MM.1S (cell line): ENCODE measurements at regions not wholly inside any gene's neighbourhood (a gene's known extent, or its start where the extent isn't known, plus 50 kb on each side); places are given as distances from the start of the nearest gene placed in this dataset.
"Not testable (repeated sequence)": the region's sequence is repeated elsewhere in the genome, so short reads cannot be mapped to it uniquely, and the experiment has no call there.

ENCODE experiments used
- EZH2 ChIP-seq: fragments of 300-600 bp; sonication (generic); optimal IDR thresholded peaks from 2 replicates; pipeline ENCODE3; 2017; ENCODE audit warnings: low read depth, mild to moderate bottlenecking, antibody characterized with exemption, low read length, mixed read lengths
- TF ChIP-seq, protein P1 (sequence below): fragments of 300-600 bp; sonication (generic); IDR thresholded peaks from 2 replicates; pipeline ENCODE4 v1.5.1; 2016; ENCODE audit warnings: antibody characterized with exemption, low read length, mixed read lengths

DNA sequence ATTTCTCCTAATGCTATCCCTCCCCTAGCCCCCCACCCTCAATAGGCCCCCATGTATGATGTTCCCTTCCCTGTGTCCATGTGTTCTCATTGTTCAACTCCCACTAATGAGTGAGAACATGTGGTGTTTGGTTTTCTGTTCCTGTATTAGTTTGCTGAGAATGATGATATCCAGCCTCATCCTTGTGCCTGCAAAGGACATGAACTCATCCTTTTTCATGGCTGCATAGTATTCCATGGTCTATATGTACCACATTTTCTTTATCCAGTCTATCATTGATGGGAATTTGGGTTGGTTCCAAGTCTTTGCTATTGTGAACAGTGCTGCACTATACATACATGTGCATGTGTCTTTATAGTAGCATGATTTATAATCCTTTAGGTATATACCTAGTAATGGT, 217.5 kb upstream of the ASCC3 start:
- TF ChIP-seq, protein P1, sequence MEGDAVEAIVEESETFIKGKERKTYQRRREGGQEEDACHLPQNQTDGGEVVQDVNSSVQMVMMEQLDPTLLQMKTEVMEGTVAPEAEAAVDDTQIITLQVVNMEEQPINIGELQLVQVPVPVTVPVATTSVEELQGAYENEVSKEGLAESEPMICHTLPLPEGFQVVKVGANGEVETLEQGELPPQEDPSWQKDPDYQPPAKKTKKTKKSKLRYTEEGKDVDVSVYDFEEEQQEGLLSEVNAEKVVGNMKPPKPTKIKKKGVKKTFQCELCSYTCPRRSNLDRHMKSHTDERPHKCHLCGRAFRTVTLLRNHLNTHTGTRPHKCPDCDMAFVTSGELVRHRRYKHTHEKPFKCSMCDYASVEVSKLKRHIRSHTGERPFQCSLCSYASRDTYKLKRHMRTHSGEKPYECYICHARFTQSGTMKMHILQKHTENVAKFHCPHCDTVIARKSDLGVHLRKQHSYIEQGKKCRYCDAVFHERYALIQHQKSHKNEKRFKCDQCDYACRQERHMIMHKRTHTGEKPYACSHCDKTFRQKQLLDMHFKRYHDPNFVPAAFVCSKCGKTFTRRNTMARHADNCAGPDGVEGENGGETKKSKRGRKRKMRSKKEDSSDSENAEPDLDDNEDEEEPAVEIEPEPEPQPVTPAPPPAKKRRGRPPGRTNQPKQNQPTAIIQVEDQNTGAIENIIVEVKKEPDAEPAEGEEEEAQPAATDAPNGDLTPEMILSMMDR, result not testable (repeated sequence)
- TF ChIP-seq EZH2, result not testable (repeated sequence)
